ENCODE measurements at regions not wholly inside any gene's neighbourhood (a gene's known extent, or its start where the extent isn't known, plus 50 kb on each side); places are given as distances from the start of the nearest gene placed in this dataset.

DNA sequence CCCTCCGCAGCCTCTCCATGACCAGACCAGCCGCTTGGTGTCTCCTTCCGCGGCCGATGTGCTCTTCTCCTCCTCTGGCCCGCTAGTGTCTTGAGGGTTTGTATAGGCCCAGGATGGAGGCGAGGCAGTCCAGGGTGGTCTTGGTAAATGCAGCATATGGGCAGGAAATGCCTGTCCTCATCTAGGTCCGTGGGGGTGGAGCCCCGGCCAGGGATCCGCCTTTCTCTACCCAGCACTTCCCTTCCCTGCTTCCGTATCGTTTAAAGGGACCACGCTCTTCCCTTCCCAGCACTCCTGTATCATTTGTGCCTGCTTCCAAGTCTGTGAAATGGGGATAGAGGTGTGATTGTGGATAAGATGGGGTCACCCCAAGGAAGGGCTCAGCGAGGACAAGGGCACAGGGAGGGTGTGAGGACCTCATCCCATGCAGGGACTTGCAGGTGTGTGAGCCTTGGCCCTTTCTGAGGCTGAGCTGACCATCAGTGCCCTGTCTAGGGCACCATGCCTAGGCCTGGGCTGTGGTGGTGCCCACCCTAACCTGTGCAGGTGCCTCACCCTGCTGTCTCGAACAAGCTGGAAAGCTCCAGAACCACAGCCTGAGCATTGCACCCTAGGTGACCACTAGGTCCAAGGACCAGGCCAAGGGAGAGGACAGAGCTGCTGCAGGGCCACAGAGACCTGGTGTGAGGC lies 326.8 kb upstream of the RTL1 start:
- Histone ChIP-seq H3K27me3 (ENCODE audit: control insufficient read depth, insufficient read depth, low read length) (no peaks in the 10 kb centered on the region), H3K36me3 (ENCODE audit: control insufficient read depth, insufficient read depth, low read length) (no peaks in the 10 kb centered on the region), H3K9me3 (ENCODE audit: control insufficient read depth, insufficient read depth, low read length) (no peaks in the 10 kb centered on the region), H3K9ac (ENCODE audit: low read depth, low read length) (no peak overlapping the region), H3K4me1 (ENCODE audit: control insufficient read depth, insufficient read depth, low read length) (peaks cover under 1% of the 10 kb centered on the region), H3K4me3 (ENCODE audit: low read depth, low read length) (no peak overlapping the region)

GRCh38 chr14:101230851-101231550 lies 327.5 kb upstream of the RTL1 start:
- H3K9me3 ChIP-seq (ENCODE audit: control insufficient read depth, insufficient read depth, low read length): no peaks in the 10 kb centered on the region
- H3K4me1 ChIP-seq (ENCODE audit: control insufficient read depth, insufficient read depth, low read length): no peaks in the 10 kb centered on the region
- H3K36me3 ChIP-seq (ENCODE audit: control insufficient read depth, insufficient read depth, low read length): no peaks in the 10 kb centered on the region
- H3K27me3 ChIP-seq (ENCODE audit: control insufficient read depth, insufficient read depth, low read length): no peaks in the 10 kb centered on the region
- H3K9ac ChIP-seq (ENCODE audit: low read depth, low read length): no peak overlapping the region
- no peak overlapping the region for H3K4me3 ChIP-seq (ENCODE audit: low read depth, low read length)

DNA sequence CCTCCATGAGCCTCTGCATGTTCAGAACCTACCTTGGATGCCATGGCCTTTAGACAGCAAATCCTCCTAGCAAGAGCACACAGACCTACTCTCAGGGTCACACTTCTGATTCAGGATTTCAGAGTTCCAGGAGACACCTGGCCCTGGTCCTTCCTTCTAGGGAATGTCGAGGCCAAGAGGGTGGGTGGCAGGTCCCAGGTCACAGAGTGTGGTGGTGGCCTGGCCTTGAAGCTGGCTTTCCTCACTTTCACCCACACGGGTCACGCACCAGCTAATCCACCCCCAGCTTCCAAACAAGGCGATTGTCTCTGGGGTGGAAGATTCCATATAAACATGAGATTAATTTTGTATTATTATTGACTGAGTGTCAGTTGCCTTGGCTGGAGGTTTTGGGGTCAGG lies 328.3 kb upstream of the RTL1 start:
- Histone ChIP-seq H3K9me3 (ENCODE audit: control insufficient read depth, insufficient read depth, low read length) (no peaks in the 10 kb centered on the region), H3K4me3 (ENCODE audit: low read depth, low read length) (no peak overlapping the region), H3K27me3 (ENCODE audit: control insufficient read depth, insufficient read depth, low read length) (no peaks in the 10 kb centered on the region), H3K36me3 (ENCODE audit: control insufficient read depth, insufficient read depth, low read length) (no peaks in the 10 kb centered on the region), H3K9ac (ENCODE audit: low read depth, low read length) (no peak overlapping the region), H3K4me1 (ENCODE audit: control insufficient read depth, insufficient read depth, low read length) (no peaks in the 10 kb centered on the region)

GRCh38 chr14:101232340-101233020 lies 328.8 kb upstream of the DIO3 start:
- Histone ChIP-seq H3K27me3 (ENCODE audit: control insufficient read depth, insufficient read depth, low read length) (no peaks in the 10 kb centered on the region), H3K9me3 (ENCODE audit: control insufficient read depth, insufficient read depth, low read length) (no peaks in the 10 kb centered on the region), H3K36me3 (ENCODE audit: control insufficient read depth, insufficient read depth, low read length) (no peaks in the 10 kb centered on the region), H3K4me3 (ENCODE audit: low read depth, low read length) (no peak overlapping the region), H3K9ac (ENCODE audit: low read depth, low read length) (no peak overlapping the region), H3K4me1 (ENCODE audit: control insufficient read depth, insufficient read depth, low read length) (no peaks in the 10 kb centered on the region)

- Histone ChIP-seq H3K36me3 (ENCODE audit: control insufficient read depth, insufficient read depth, low read length) (no peaks in the 10 kb centered on the region), H3K4me3 (ENCODE audit: low read depth, low read length) (no peak overlapping the region), H3K9me3 (ENCODE audit: control insufficient read depth, insufficient read depth, low read length) (no peaks in the 10 kb centered on the region), H3K27me3 (ENCODE audit: control insufficient read depth, insufficient read depth, low read length) (no peaks in the 10 kb centered on the region), H3K4me1 (ENCODE audit: control insufficient read depth, insufficient read depth, low read length) (no peaks in the 10 kb centered on the region), H3K9ac (ENCODE audit: low read depth, low read length) (no peak overlapping the region)
Measured at GRCh38 chr14:101233021-101233366, 328.3 kb upstream of the DIO3 start.

- no peak overlapping the region for H3K9ac ChIP-seq (ENCODE audit: low read depth, low read length)
- H3K9me3 ChIP-seq (ENCODE audit: control insufficient read depth, insufficient read depth, low read length): no peaks in the 10 kb centered on the region
- H3K36me3 ChIP-seq (ENCODE audit: control insufficient read depth, insufficient read depth, low read length): no peaks in the 10 kb centered on the region
- H3K4me3 ChIP-seq (ENCODE audit: low read depth, low read length): no peak overlapping the region
- no peaks in the 10 kb centered on the region for H3K27me3 ChIP-seq (ENCODE audit: control insufficient read depth, insufficient read depth, low read length)
- H3K4me1 ChIP-seq (ENCODE audit: control insufficient read depth, insufficient read depth, low read length): no peaks in the 10 kb centered on the region
Measured at GRCh38 chr14:101233391-101233790, 327.9 kb upstream of the DIO3 start.

GRCh38 chr14:101233808-101234207 lies 327.5 kb upstream of the DIO3 start:
- H3K9me3 ChIP-seq (ENCODE audit: control insufficient read depth, insufficient read depth, low read length): no peaks in the 10 kb centered on the region
- no peak overlapping the region for H3K9ac ChIP-seq (ENCODE audit: low read depth, low read length)
- H3K27me3 ChIP-seq (ENCODE audit: control insufficient read depth, insufficient read depth, low read length): no peaks in the 10 kb centered on the region
- no peaks in the 10 kb centered on the region for H3K4me1 ChIP-seq (ENCODE audit: control insufficient read depth, insufficient read depth, low read length)
- no peak overlapping the region for H3K4me3 ChIP-seq (ENCODE audit: low read depth, low read length)
- H3K36me3 ChIP-seq (ENCODE audit: control insufficient read depth, insufficient read depth, low read length): no peaks in the 10 kb centered on the region

DNA sequence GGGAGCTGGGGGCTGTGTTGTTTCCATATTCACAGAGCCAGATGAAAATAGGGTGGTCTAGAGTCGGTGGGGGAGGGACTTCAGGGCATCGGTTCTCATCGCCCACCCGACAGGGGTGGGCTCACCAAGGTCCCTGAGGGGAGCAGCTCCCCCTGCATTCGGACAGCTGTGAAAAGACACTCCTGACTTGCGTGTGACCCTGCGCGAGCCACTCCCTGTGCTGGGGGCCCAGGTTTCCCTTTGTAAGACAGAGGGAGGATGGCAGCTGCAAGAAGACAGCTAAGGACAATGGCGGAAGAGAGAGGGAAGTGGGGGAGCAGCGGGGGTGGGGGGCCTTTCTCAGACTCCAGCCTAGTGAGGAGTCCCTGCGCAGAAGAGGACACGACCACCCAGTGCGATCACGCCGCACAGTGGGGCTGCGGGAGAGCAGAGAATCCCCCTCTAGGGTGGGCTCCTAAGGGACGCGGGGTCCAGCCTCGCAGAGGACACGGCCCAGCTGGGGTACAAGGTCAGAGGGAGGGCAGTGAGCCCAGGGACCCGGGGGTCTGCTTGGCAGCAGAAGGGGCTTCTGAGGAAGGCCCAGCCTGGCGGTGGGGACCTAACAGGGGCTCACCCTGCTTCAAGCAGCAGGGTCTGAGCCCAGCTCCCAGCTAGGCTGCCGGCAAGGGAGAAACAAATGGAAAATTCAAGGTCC lies 326.9 kb upstream of the DIO3 start:
- H3K27me3 ChIP-seq (ENCODE audit: control insufficient read depth, insufficient read depth, low read length): no peaks in the 10 kb centered on the region
- no peak overlapping the region for H3K4me3 ChIP-seq (ENCODE audit: low read depth, low read length)
- no peaks in the 10 kb centered on the region for H3K4me1 ChIP-seq (ENCODE audit: control insufficient read depth, insufficient read depth, low read length)
- no peaks in the 10 kb centered on the region for H3K9me3 ChIP-seq (ENCODE audit: control insufficient read depth, insufficient read depth, low read length)
- H3K36me3 ChIP-seq (ENCODE audit: control insufficient read depth, insufficient read depth, low read length): no peaks in the 10 kb centered on the region
- no peak overlapping the region for H3K9ac ChIP-seq (ENCODE audit: low read depth, low read length)

DNA sequence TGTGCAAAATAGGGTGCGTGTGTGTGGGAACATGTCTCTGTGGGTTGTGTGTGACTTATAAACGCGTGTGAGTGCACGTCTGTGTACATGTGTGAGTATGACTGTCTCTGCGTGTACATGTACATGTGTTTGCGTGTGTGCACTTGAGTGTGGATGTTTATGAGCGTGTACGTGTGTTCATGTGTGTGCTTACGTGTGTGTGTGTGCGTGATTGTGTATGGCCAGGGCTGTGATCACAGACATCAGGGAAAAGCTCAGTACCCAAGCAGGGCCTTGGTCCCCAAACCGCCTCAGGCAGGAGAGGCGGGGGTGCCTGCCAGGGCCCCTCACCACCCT lies 326.3 kb upstream of the DIO3 start:
- Histone ChIP-seq H3K9me3 (ENCODE audit: control insufficient read depth, insufficient read depth, low read length) (no peaks in the 10 kb centered on the region), H3K27me3 (ENCODE audit: control insufficient read depth, insufficient read depth, low read length) (no peaks in the 10 kb centered on the region), H3K4me1 (ENCODE audit: control insufficient read depth, insufficient read depth, low read length) (no peaks in the 10 kb centered on the region), H3K36me3 (ENCODE audit: control insufficient read depth, insufficient read depth, low read length) (no peaks in the 10 kb centered on the region), H3K4me3 (ENCODE audit: low read depth, low read length) (no peak overlapping the region), H3K9ac (ENCODE audit: low read depth, low read length) (no peak overlapping the region)

- Histone ChIP-seq H3K9me3 (ENCODE audit: control insufficient read depth, insufficient read depth, low read length) (no peaks in the 10 kb centered on the region), H3K4me1 (ENCODE audit: control insufficient read depth, insufficient read depth, low read length) (no peaks in the 10 kb centered on the region), H3K36me3 (ENCODE audit: control insufficient read depth, insufficient read depth, low read length) (no peaks in the 10 kb centered on the region), H3K27me3 (ENCODE audit: control insufficient read depth, insufficient read depth, low read length) (no peaks in the 10 kb centered on the region), H3K4me3 (ENCODE audit: low read depth, low read length) (no peak overlapping the region), H3K9ac (ENCODE audit: low read depth, low read length) (no peak overlapping the region)
Measured at GRCh38 chr14:101235335-101236103, 325.8 kb upstream of the DIO3 start.

- Histone ChIP-seq H3K9me3 (ENCODE audit: control insufficient read depth, insufficient read depth, low read length) (no peaks in the 10 kb centered on the region), H3K27me3 (ENCODE audit: control insufficient read depth, insufficient read depth, low read length) (no peaks in the 10 kb centered on the region), H3K36me3 (ENCODE audit: control insufficient read depth, insufficient read depth, low read length) (no peaks in the 10 kb centered on the region), H3K4me1 (ENCODE audit: control insufficient read depth, insufficient read depth, low read length) (no peaks in the 10 kb centered on the region), H3K4me3 (ENCODE audit: low read depth, low read length) (no peak overlapping the region), H3K9ac (ENCODE audit: low read depth, low read length) (no peak overlapping the region)
Measured at GRCh38 chr14:101236496-101237251, 324.6 kb upstream of the DIO3 start.

Data from iPS-15b (cell line).